ENCODE measurements at regions not wholly inside any gene's neighbourhood (a gene's known extent, or its start where the extent isn't known, plus 50 kb on each side); places are given as distances from the start of the nearest gene placed in this dataset.

DNA sequence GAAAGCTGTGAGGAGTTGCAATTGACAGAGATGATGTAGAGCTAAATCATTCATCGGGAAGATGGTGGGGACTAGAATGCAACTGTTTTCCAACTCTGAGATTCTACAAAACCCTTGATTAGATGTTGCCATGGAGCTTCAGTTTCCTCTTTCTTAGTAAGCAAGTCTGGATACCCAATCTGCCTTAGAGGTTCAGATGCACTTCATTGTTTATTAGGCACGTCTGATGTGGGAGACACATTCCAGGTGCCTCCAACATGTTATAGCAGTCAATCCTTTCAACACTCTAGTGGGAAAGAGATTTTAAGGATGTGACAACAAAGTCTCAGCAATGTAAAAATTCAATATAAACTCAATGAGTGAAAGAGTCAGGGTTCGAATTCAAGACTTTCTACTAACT is 291.3 kb upstream of the PHYHIPL start:
- DNase-seq (ENCODE audit: low spot score) = no peak
- Histone ChIP-seq H3K36me3 (no peaks in the 10 kb centered on the region), H3K9me3 (peaks cover 12% of the 10 kb centered on the region), H3K4me3 (no peak overlapping the region), H3K4me1 (ENCODE audit: control insufficient read depth in 1 of 2, low read depth in 2 of 2) (no peaks in the 10 kb centered on the region), H3K27ac (no peak overlapping the region), H3K27me3 (replicated peaks; ENCODE audit: insufficient read depth) (no peaks in the 10 kb centered on the region)
- TF ChIP-seq, protein P1, sequence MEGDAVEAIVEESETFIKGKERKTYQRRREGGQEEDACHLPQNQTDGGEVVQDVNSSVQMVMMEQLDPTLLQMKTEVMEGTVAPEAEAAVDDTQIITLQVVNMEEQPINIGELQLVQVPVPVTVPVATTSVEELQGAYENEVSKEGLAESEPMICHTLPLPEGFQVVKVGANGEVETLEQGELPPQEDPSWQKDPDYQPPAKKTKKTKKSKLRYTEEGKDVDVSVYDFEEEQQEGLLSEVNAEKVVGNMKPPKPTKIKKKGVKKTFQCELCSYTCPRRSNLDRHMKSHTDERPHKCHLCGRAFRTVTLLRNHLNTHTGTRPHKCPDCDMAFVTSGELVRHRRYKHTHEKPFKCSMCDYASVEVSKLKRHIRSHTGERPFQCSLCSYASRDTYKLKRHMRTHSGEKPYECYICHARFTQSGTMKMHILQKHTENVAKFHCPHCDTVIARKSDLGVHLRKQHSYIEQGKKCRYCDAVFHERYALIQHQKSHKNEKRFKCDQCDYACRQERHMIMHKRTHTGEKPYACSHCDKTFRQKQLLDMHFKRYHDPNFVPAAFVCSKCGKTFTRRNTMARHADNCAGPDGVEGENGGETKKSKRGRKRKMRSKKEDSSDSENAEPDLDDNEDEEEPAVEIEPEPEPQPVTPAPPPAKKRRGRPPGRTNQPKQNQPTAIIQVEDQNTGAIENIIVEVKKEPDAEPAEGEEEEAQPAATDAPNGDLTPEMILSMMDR (IDR thresholded peaks at IDR 0.05) = no peak
- no peak for ATAC-seq (ENCODE audit: insufficient number of reproducible peaks, low FRiP score, low read depth)

DNA sequence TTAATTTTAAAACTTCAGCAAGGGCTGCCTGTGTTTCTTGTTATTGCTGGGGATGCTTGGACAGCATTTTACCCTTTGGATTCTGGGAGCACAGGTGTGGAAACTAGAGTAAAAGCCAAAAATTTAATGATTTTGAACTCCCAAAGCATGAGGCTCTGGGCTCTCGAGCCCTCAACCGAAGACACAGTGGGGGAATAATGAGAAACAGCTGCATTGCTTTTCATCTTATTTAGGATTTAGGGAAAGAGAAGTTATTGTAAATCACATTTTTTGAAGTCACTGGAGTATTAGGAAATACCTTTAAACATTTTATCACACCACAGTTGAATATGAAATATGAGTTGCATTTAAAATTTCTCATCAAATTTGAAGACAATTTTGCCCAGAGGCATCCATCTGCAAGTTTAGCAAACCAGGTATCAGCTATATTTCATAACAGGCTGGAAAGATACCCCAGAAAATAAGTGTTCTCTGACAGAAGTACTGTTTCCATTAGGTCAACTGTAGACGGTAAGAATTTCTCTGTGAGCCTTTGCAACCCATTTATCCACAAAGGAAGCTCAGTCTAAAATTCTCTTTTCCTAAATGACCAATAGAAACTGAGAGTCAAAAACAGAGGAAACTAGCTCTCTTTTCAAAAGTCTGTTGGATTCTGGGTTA is 290.6 kb upstream of the PHYHIPL start:
- H3K36me3 ChIP-seq = no peaks in the 10 kb centered on the region
- H3K4me1 ChIP-seq (ENCODE audit: control insufficient read depth in 1 of 2, low read depth in 2 of 2) = no peaks in the 10 kb centered on the region
- ATAC-seq (ENCODE audit: insufficient number of reproducible peaks, low FRiP score, low read depth) = no peak
- H3K9me3 ChIP-seq = peaks cover 7% of the 10 kb centered on the region
- no peaks in the 10 kb centered on the region for H3K27me3 ChIP-seq (replicated peaks; ENCODE audit: insufficient read depth)
- TF ChIP-seq, protein P1 (IDR thresholded peaks at IDR 0.05) = no peak
- no peak overlapping the region for H3K27ac ChIP-seq
- no peak for DNase-seq (ENCODE audit: low spot score)
- H3K4me3 ChIP-seq = no peak overlapping the region

DNA sequence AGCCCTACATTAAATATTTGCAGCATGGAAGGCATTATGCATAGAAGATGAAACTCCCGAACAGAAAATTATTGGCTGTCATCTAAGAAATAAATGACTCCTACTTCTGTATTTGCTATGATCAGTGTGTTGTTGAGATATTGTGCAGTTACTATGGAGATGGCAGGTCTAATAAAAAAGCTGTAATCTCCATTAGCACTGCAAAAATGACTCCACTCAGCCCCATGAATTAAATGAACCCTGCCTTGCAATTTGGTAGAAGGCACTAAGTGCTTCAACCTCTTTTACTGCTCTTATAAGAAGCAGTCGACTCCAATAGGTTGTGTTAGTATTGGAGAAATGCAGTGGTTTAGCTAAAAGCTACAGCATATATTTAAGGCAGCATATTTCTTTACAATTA is 290.0 kb upstream of the PHYHIPL start:
- no peaks in the 10 kb centered on the region for H3K36me3 ChIP-seq
- no peak overlapping the region for H3K27ac ChIP-seq
- H3K4me1 ChIP-seq (ENCODE audit: control insufficient read depth in 1 of 2, low read depth in 2 of 2) = no peaks in the 10 kb centered on the region
- no peak overlapping the region for H3K4me3 ChIP-seq
- DNase-seq (ENCODE audit: low spot score) = no peak
- TF ChIP-seq, protein P1 (IDR thresholded peaks at IDR 0.05) = no peak
- H3K9me3 ChIP-seq = peaks cover 6% of the 10 kb centered on the region
- no peaks in the 10 kb centered on the region for H3K27me3 ChIP-seq (replicated peaks; ENCODE audit: insufficient read depth)
- no peak for ATAC-seq (ENCODE audit: insufficient number of reproducible peaks, low FRiP score, low read depth)

DNA sequence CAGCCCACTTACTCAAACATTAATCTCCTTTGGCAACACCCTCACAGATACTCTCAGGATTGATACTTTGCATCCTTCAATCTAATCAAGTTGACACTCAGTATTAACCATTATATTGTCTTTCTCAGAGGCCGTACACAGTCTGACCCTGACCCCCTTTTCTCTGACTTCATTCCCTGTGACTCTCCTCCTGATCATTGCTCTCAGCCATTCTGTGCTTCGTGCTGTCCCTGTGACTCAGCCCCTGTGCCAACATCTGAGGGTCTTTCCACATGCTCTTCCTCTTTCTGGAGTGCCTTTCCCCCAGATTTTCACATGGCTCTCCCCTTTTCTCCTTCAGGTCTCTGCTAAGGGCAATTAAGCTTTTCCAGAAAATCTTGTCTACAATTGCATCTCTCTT is 289.0 kb upstream of the PHYHIPL start:
- ATAC-seq (ENCODE audit: insufficient number of reproducible peaks, low FRiP score, low read depth) (no peak), DNase-seq (ENCODE audit: low spot score) (no peak)
- Histone ChIP-seq H3K27ac (no peak overlapping the region), H3K4me3 (no peak overlapping the region), H3K9me3 (peaks cover 4% of the 10 kb centered on the region), H3K36me3 (no peaks in the 10 kb centered on the region), H3K27me3 (replicated peaks; ENCODE audit: insufficient read depth) (no peaks in the 10 kb centered on the region), H3K4me1 (ENCODE audit: control insufficient read depth in 1 of 2, low read depth in 2 of 2) (no peaks in the 10 kb centered on the region)
- TF ChIP-seq, protein P1 (IDR thresholded peaks at IDR 0.05) = no peak

DNA sequence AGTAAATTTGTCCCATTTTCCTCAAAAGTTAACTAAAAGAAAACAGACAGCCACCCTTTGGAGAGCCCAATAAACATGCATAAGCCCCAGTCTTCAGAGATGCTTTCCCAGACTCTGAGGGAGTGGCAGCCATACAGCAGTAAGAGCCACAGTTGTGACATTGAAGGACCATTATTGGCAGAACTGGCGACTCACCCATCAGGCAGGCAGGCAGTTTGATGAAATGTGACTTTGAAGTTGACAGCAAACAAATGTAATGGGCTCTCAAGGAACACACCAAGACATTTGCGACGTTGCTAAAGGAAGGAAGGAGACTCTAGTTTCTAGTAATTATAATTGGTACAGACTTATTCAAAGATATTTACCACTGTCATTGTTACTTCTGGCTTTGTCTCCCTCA is 287.5 kb upstream of the PHYHIPL start:
- Histone ChIP-seq H3K4me1 (ENCODE audit: control insufficient read depth in 1 of 2, low read depth in 2 of 2) (no peaks in the 10 kb centered on the region), H3K27me3 (replicated peaks; ENCODE audit: insufficient read depth) (no peaks in the 10 kb centered on the region), H3K9me3 (no peaks in the 10 kb centered on the region), H3K27ac (no peak overlapping the region), H3K4me3 (no peak overlapping the region), H3K36me3 (no peaks in the 10 kb centered on the region)
- TF ChIP-seq, protein P1 (IDR thresholded peaks at IDR 0.05) = no peak
- ATAC-seq (ENCODE audit: insufficient number of reproducible peaks, low FRiP score, low read depth) (no peak), DNase-seq (ENCODE audit: low spot score) (no peak)
